ENCODE measurements at regions not wholly inside any gene's neighbourhood (a gene's known extent, or its start where the extent isn't known, plus 50 kb on each side); places are given as distances from the start of the nearest gene placed in this dataset.

DNA sequence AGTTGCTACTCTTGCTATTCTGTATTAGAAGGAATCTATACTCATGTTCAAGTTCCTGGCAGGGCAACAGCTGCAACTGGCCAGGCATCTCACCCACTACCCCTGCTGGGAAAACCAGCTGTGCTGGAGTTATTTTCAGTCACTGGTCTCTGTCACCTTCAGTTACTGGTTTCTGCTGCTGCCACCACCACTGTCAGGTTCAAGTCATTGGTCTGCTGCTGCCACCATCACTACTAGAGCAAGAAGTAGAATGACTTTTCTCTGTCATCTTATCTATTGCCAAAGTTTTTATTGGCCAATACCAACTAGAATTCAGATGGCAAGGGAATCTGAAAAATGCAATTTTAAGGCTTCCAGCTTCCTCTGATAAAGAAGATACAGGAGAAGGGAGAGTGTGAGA, 1615.2 kb downstream of the OLFM4 start:
- TF ChIP-seq, protein P1, sequence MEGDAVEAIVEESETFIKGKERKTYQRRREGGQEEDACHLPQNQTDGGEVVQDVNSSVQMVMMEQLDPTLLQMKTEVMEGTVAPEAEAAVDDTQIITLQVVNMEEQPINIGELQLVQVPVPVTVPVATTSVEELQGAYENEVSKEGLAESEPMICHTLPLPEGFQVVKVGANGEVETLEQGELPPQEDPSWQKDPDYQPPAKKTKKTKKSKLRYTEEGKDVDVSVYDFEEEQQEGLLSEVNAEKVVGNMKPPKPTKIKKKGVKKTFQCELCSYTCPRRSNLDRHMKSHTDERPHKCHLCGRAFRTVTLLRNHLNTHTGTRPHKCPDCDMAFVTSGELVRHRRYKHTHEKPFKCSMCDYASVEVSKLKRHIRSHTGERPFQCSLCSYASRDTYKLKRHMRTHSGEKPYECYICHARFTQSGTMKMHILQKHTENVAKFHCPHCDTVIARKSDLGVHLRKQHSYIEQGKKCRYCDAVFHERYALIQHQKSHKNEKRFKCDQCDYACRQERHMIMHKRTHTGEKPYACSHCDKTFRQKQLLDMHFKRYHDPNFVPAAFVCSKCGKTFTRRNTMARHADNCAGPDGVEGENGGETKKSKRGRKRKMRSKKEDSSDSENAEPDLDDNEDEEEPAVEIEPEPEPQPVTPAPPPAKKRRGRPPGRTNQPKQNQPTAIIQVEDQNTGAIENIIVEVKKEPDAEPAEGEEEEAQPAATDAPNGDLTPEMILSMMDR (IDR thresholded peaks at IDR 0.05 in 8 of 11, conservative IDR thresholded peaks at IDR 0.05 in 3 of 11) = no peak
- TF ChIP-seq POLR2A (IDR thresholded peaks at IDR 0.05) (no peak), POLR2AphosphoS5 (IDR thresholded peaks at IDR 0.05) (no peak)

All from spleen (tissue), 7 donors.